Left ventricle myocardium inferior (tissue), 1 donor: ENCODE measurements at regions not wholly inside any gene's neighbourhood (a gene's known extent, or its start where the extent isn't known, plus 50 kb on each side); places are given as distances from the start of the nearest gene placed in this dataset.
"Not testable (repeated sequence)": the region's sequence is repeated elsewhere in the genome, so short reads cannot be mapped to it uniquely, and the experiment has no call there.

ENCODE experiments used
- DNase-seq: peaks from one replicate; pipeline ENCODE4 v3.0.0-alpha.2; 2020
- H3K27ac ChIP-seq: fragments of 200-600 bp; replicated peaks from 2 replicates; pipeline ENCODE4 v1.8.0; 2021
- H3K27me3 ChIP-seq: fragments of 200-600 bp; 2 replicates; pipeline ENCODE4 v1.8.0; 2021; ENCODE audit warnings: low read depth
- H3K36me3 ChIP-seq: fragments of 200-600 bp; 2 replicates; pipeline ENCODE4 v1.8.0; 2021
- H3K4me1 ChIP-seq: fragments of 200-600 bp; 2 replicates; pipeline ENCODE4 v1.8.0; 2021
- H3K4me3 ChIP-seq: fragments of 200-600 bp; 2 replicates; pipeline ENCODE4 v1.8.0; 2021; ENCODE audit warnings: mild to moderate bottlenecking, moderate library complexity
- H3K9me3 ChIP-seq: fragments of 200-600 bp; replicated peaks from 2 replicates; pipeline ENCODE4 v1.8.0; 2021
- intact Hi-C: fragments of 100-400 bp; cut with micrococcal nuclease; formaldehyde crosslinking; loops from one replicate; pipeline ENCODE4 v1.11.0; 2022
- TF ChIP-seq, protein P1 (sequence below): fragments of 200-600 bp; IDR thresholded peaks from 2 replicates; pipeline ENCODE4 v1.8.0; 2021; ENCODE audit warnings: antibody characterized with exemption, mild to moderate bottlenecking, borderline replicate concordance
- donor health status: DM: no; HTN: yes; CAD: no; lungs with severe emphysema.

DNA sequence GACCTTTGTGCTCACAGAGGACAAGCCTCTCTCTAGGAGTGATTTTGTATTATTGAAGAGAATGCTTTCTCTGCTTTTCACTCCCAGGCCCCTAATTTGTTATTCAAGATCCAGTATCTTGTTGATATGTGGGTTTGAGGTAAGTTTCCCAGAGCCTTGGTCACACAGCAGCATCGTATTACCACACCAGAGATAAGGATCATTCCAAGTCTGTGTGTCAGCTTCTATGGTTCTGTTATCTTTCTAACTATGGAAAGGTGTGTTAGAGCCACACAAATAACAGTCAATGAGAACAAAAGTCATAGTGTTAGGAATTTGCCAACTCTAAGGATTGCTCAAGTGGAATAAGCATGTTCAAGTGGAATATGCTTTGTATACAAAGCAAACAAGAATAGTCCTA, 1208.3 kb downstream of the GATA3 start:
- no peak for DNase-seq
- Histone ChIP-seq H3K4me1 (no peaks in the 10 kb centered on the region), H3K9me3 (no peaks in the 10 kb centered on the region), H3K36me3 (no peaks in the 10 kb centered on the region), H3K4me3 (no peak overlapping the region), H3K27me3 (peaks cover 17% of the 10 kb centered on the region), H3K27ac (no peak overlapping the region)
- TF ChIP-seq, protein P1, sequence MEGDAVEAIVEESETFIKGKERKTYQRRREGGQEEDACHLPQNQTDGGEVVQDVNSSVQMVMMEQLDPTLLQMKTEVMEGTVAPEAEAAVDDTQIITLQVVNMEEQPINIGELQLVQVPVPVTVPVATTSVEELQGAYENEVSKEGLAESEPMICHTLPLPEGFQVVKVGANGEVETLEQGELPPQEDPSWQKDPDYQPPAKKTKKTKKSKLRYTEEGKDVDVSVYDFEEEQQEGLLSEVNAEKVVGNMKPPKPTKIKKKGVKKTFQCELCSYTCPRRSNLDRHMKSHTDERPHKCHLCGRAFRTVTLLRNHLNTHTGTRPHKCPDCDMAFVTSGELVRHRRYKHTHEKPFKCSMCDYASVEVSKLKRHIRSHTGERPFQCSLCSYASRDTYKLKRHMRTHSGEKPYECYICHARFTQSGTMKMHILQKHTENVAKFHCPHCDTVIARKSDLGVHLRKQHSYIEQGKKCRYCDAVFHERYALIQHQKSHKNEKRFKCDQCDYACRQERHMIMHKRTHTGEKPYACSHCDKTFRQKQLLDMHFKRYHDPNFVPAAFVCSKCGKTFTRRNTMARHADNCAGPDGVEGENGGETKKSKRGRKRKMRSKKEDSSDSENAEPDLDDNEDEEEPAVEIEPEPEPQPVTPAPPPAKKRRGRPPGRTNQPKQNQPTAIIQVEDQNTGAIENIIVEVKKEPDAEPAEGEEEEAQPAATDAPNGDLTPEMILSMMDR = no peak
- intact Hi-C loops = no loop called here

DNA sequence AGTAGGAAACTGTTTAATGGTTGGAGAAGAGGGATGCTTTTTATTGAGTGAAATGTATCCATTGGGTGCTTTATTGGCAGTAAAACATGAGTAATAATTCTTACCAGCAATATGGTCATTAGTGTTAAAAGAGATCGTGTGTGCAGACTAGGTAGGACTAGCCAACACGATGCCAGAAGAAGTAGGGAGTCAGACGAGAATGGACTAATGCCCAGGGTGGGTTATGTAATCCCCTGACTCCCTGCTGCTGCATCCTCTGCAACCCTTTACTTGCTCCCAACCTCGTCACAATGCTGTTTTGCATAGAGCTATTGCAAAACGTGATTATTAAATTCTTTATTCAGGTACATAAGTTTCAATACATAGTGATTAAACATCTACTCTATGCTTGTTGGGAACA, 1213.7 kb downstream of the GATA3 start:
- peaks cover 24% of the 10 kb centered on the region for H3K27me3 ChIP-seq
- no peaks in the 10 kb centered on the region for H3K36me3 ChIP-seq
- H3K27ac ChIP-seq = no peak overlapping the region
- no peaks in the 10 kb centered on the region for H3K9me3 ChIP-seq
- no peaks in the 10 kb centered on the region for H3K4me1 ChIP-seq
- TF ChIP-seq, protein P1 = no peak
- intact Hi-C loops = no loop called here
- H3K4me3 ChIP-seq = no peak overlapping the region
- no peak for DNase-seq

DNA sequence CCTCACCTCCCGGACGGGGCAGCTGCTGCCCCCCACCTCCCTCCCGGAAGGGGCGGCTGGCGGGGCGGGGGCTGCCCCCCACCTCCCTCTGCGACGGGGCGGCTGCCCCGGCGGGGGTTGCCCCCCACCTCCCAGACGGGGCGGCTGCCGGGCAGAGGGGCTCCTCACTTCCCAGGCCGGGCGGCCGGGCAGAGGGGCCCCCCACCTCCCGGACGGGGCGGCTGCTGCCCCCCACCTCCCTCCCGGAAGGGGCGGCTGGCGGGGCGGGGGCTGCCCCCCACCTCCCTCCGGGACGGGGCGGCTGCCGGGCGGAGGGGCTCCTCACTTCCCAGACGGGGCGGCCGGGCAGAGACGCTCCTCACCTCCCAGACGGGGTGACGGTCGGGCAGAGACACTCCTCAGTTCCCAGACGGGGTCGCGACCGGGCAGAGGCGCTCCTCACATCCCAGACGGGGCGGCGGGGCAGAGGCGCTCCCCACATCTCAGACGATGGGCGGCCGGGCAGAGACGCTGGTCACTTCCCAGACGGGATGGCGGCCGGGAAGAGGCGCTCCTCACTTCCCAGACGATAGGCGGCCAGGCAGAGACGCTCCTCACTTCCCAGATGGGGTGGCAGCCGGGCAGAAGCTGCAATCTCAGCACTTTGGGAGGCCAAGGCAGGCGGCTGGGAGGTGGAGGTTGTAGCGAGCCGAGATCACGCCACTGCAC, 1218.8 kb downstream of the GATA3 start:
- peaks cover 15% of the 10 kb centered on the region for H3K27me3 ChIP-seq
- DNase-seq, H3K4me1 ChIP-seq, intact Hi-C loops, H3K27ac ChIP-seq, H3K4me3 ChIP-seq, H3K36me3 ChIP-seq, H3K9me3 ChIP-seq: not testable (repeated sequence)

DNA sequence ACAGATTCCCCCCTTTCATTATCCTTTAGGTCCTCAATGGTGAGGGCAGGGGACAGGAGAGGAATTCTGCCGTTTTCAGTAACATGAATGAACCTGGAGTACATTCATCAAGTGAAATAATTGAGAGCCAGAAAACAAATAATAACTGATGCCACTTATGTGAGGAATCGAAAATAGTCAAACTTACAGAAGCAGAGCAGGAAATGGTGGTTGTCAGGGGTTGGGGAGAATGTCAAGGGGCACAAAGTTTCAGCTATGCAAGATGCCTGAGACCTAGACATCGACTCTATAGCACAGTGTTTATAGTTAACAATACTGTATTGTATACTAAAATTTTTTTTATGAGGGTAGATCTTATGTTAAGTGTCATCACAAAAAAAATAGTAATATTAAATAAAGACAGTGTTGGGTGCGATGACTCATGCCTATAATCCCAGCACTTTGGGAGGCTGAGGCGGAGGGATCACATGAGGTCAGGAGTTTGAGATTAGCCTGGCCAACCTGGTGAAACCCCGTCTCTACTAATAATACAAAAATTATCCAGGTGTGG, 1219.8 kb downstream of the GATA3 start:
- H3K9me3 ChIP-seq = no peaks in the 10 kb centered on the region
- intact Hi-C loops = no loop called here
- TF ChIP-seq, protein P1 = no peak

DNA sequence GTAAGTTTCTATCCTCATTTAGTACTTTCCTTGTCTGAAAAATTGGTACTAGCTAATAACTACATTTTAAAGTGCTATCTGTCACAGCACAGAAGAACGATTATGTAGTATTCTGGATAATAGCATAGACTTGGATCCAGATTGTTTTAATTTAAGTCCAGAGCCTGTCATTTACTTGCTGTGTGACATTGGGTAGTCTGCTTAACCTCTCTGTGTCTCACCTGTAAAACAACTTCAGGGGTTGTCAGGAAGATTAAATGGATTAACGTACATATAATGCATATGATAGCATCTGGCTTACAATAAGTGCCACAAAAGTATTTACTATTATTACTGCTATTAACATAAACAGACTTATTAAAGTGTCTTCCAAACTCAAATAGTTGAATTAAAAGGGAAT, 1221.4 kb downstream of the GATA3 start:
- Histone ChIP-seq H3K9me3 (no peaks in the 10 kb centered on the region), H3K36me3 (no peaks in the 10 kb centered on the region), H3K27me3 (no peaks in the 10 kb centered on the region), H3K4me3 (no peak overlapping the region), H3K4me1 (no peaks in the 10 kb centered on the region), H3K27ac (no peak overlapping the region)
- intact Hi-C loops = no loop called here
- TF ChIP-seq, protein P1 = no peak
- no peak for DNase-seq

More for the DNA sequence above, 1219.8 kb downstream of the GATA3 start:
- Histone ChIP-seq H3K4me1 (no peaks in the 10 kb centered on the region), H3K27ac (no peak overlapping the region), H3K4me3 (no peak overlapping the region), H3K36me3 (no peaks in the 10 kb centered on the region), H3K27me3 (peaks cover 7% of the 10 kb centered on the region)
- DNase-seq = no peak

DNA sequence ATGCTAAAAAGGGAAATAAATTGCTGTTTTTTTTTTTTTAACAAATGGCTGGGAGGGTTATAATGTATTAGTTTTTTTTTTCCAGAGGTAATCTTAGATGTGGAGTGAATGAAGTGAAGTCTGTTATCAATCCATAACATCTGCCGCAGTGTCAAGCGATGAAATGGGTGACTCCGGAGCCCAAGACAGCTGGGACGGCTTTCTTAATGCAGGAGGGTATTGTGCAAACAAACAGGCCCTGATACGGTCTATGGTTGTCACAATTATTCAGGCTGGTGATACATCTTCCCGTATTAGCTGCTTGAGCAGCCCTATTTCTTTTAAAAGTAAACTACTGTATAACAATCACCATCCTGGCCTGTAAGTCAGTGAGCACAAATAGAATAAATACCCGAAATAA, 1231.2 kb downstream of the GATA3 start:
- intact Hi-C loops = no loop called here
- no peaks in the 10 kb centered on the region for H3K36me3 ChIP-seq
- no peak for DNase-seq

More for the DNA sequence above, 1231.2 kb downstream of the GATA3 start:
- Histone ChIP-seq H3K27me3 (peaks cover 11% of the 10 kb centered on the region), H3K9me3 (no peaks in the 10 kb centered on the region), H3K27ac (no peak overlapping the region), H3K4me1 (no peaks in the 10 kb centered on the region), H3K4me3 (no peak overlapping the region)
- TF ChIP-seq, protein P1 = no peak
